ENCODE measurements at regions not wholly inside any gene's neighbourhood (a gene's known extent, or its start where the extent isn't known, plus 50 kb on each side); places are given as distances from the start of the nearest gene placed in this dataset.

DNA sequence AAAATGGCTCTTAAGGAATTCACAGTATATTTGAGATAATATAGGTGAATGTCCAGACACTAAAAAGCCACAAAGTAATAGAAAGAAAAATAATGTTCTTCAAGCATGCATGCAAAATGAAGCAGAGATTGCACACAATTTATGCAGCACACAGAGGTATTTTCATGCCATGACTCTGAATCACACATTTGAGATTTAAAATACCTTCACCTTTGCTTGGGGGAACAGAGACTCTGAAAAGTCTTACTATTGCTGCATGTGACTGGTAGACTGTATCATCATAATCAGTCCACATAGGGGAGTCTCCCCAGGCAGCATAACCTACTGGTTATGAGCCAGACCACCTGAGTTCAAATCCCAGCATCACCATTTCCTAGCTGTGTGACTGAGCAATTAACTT is 96.2 kb downstream of the RCN1 start:
- H3K9me3 ChIP-seq (ENCODE audit: control insufficient read depth in 2 of 2, insufficient read depth in 1 of 2, low read depth in 1 of 2, low read length in 1 of 2), result no peaks in the 10 kb centered on the region
- no peak overlapping the region for H3K27ac ChIP-seq (ENCODE audit: low read depth in 1 of 3, low read length in 2 of 3)
- no peak overlapping the region for H3K4me3 ChIP-seq (ENCODE audit: low read depth in 1 of 3, low read length in 3 of 3)
- peaks cover 0 to 6% (median 2%) of the 10 kb centered on the region in 3 donors for H3K27me3 ChIP-seq (ENCODE audit: control insufficient read depth in 3 of 3, insufficient read depth in 3 of 3, low read length in 3 of 3)
- FAIRE-seq (no peak), DNase-seq (no peak)
- no peaks in the 10 kb centered on the region for H3K36me3 ChIP-seq (ENCODE audit: control insufficient read depth in 3 of 3, insufficient read depth in 2 of 3, low read depth in 1 of 3, low read length in 3 of 3)
- H3K4me1 ChIP-seq (ENCODE audit: control insufficient read depth in 3 of 3, insufficient read depth in 2 of 3, low read depth in 1 of 3, low read length in 2 of 3), result no peaks in the 10 kb centered on the region

DNA sequence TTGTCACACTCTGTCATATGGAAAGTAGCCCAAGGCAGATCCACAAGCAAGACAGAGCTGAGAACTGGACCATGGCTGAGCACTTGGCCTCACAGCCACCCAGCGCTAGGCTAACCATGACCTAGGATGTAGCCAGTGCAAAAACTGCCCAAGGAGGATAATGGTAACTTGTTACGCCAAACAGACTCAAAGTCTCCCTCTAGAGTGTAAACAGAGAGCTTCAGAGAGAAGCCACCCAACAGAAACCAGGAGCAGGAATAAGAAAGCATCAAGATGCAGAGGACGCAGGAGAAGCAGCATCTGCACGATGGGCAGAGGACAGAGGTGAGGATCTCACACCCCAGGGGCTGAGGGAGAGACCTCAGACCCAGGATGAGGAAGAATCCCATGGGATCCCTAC is 97.9 kb downstream of the RCN1 start:
- Histone ChIP-seq H3K4me1 (ENCODE audit: control insufficient read depth in 3 of 3, insufficient read depth in 2 of 3, low read depth in 1 of 3, low read length in 2 of 3) (no peaks in the 10 kb centered on the region), H3K36me3 (ENCODE audit: control insufficient read depth in 3 of 3, insufficient read depth in 2 of 3, low read depth in 1 of 3, low read length in 3 of 3) (no peaks in the 10 kb centered on the region), H3K4me3 (ENCODE audit: low read depth in 1 of 3, low read length in 3 of 3) (no peak overlapping the region), H3K9me3 (ENCODE audit: control insufficient read depth in 2 of 2, insufficient read depth in 1 of 2, low read depth in 1 of 2, low read length in 1 of 2) (no peaks in the 10 kb centered on the region), H3K27me3 (ENCODE audit: control insufficient read depth in 3 of 3, insufficient read depth in 3 of 3, low read length in 3 of 3) (peaks cover 0 to 2% (median 0%) of the 10 kb centered on the region in 3 donors), H3K27ac (ENCODE audit: low read depth in 1 of 3, low read length in 2 of 3) (no peak overlapping the region)
- FAIRE-seq (no peak), DNase-seq (no peak)
- 78 to 82% (median 78%) methylated on average over 4 of the region's 4 CpGs for WGBS, 3 donors

DNA sequence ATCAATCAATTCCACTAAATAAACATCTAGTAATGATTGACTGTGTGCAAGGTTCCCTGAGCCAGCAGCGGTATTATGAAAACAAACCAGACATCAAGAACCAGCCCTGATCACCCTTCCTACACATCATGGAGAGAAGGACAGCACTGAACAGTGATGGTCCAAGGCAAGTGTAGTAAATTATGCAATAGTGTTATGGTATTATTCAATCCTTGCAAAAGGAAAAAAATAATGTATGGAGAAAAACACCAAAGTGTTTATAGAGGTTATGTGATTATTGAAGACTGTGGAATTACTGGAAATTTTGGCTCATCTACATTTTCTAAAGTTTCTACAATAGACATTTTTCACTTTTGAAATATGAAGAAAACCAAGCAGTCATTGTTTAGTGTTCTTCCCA is 105.3 kb downstream of the RCN1 start:
- Histone ChIP-seq H3K36me3 (ENCODE audit: control insufficient read depth in 3 of 3, insufficient read depth in 2 of 3, low read depth in 1 of 3, low read length in 3 of 3) (no peaks in the 10 kb centered on the region), H3K4me3 (ENCODE audit: low read depth in 1 of 3, low read length in 3 of 3) (no peak overlapping the region), H3K4me1 (ENCODE audit: control insufficient read depth in 3 of 3, insufficient read depth in 2 of 3, low read depth in 1 of 3, low read length in 2 of 3) (no peaks in the 10 kb centered on the region), H3K9me3 (ENCODE audit: control insufficient read depth in 2 of 2, insufficient read depth in 1 of 2, low read depth in 1 of 2, low read length in 1 of 2) (no peaks in the 10 kb centered on the region), H3K27me3 (ENCODE audit: control insufficient read depth in 3 of 3, insufficient read depth in 3 of 3, low read length in 3 of 3) (peaks cover 0 to 4% (median 3%) of the 10 kb centered on the region in 3 donors), H3K27ac (ENCODE audit: low read depth in 1 of 3, low read length in 2 of 3) (no peak overlapping the region)
- DNase-seq (no peak), FAIRE-seq (no peak)
- 12 to 38% (median 35%) methylated on average over 1 of the region's 1 CpG for WGBS, 3 donors

DNA sequence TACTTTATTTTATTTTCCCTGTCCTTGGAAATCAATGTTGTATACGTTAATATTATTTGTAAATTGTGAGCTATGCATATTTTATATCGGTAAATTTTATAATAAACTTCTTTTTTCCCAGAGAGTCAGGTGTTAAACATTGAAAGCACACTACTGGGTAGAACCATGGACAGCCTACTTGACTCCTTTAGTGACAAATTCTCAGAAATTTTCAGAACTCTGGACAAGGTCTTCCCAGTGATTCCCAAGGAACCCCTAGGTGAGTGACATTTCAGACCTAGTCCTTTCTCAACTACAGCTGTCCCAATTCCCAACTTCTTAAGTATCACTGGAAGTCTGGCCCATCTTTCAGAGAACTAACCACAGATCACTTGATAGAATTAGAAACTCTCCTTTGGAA is 107.2 kb downstream of the RCN1 start:
- WGBS, 3 donors, result 77 to 85% (median 84%) methylated on average over 2 of the region's 2 CpGs
- Histone ChIP-seq H3K9me3 (ENCODE audit: control insufficient read depth in 2 of 2, insufficient read depth in 1 of 2, low read depth in 1 of 2, low read length in 1 of 2) (no peaks in the 10 kb centered on the region), H3K36me3 (ENCODE audit: control insufficient read depth in 3 of 3, insufficient read depth in 2 of 3, low read depth in 1 of 3, low read length in 3 of 3) (no peaks in the 10 kb centered on the region), H3K4me1 (ENCODE audit: control insufficient read depth in 3 of 3, insufficient read depth in 2 of 3, low read depth in 1 of 3, low read length in 2 of 3) (no peaks in the 10 kb centered on the region), H3K27me3 (ENCODE audit: control insufficient read depth in 3 of 3, insufficient read depth in 3 of 3, low read length in 3 of 3) (peaks cover 0 to 4% (median 3%) of the 10 kb centered on the region in 3 donors), H3K27ac (ENCODE audit: low read depth in 1 of 3, low read length in 2 of 3) (no peak overlapping the region), H3K4me3 (ENCODE audit: low read depth in 1 of 3, low read length in 3 of 3) (no peak overlapping the region)
- DNase-seq (no peak), FAIRE-seq (no peak)

DNA sequence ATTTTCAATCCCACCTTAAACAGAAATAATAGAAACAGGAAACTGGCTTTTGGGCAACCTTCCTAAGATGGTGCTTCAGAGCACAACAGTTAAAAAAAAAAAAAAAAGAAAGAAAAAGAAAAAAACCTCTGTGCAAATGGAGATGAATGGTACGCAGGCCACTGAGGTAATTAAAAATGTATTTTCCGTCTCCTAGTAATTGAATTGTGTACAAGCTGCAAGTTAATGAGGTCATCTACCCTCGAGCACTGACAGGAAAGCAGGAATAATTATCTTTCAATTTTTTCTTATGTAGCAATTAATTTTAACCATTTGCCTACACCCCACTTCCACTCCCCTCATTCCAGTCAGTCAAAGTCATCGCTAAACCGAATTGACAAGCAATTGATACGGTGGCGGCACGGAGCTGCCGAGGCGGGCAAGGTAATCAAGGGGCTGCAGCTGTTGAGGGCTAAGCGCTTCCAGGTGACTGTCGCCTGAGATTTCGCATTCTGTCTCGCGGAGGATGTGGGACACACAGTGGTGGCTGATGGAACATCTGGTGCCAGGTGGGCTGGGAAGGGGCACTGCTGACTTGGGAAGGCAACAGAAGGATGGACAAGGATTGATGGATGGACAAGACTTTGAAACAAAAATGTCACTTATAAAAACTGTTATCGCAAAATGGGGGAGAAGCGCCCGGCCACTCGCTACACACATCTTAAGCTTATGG is 109.4 kb downstream of the RCN1 start:
- Histone ChIP-seq H3K9me3 (ENCODE audit: control insufficient read depth in 2 of 2, insufficient read depth in 1 of 2, low read depth in 1 of 2, low read length in 1 of 2) (no peaks in the 10 kb centered on the region), H3K4me3 (ENCODE audit: low read depth in 1 of 3, low read length in 3 of 3) (no peak overlapping the region), H3K36me3 (ENCODE audit: control insufficient read depth in 3 of 3, insufficient read depth in 2 of 3, low read depth in 1 of 3, low read length in 3 of 3) (no peaks in the 10 kb centered on the region), H3K4me1 (ENCODE audit: control insufficient read depth in 3 of 3, insufficient read depth in 2 of 3, low read depth in 1 of 3, low read length in 2 of 3) (no peaks in the 10 kb centered on the region), H3K27ac (ENCODE audit: low read depth in 1 of 3, low read length in 2 of 3) (no peak overlapping the region), H3K27me3 (ENCODE audit: control insufficient read depth in 3 of 3, insufficient read depth in 3 of 3, low read length in 3 of 3) (peaks cover 0 to 4% (median 0%) of the 10 kb centered on the region in 3 donors)
- WGBS, 3 donors, result 76 to 78% (median 77%) methylated on average over 19 of the region's 19 CpGs
- FAIRE-seq, result no peak
- DNase-seq, result no peak

DNA sequence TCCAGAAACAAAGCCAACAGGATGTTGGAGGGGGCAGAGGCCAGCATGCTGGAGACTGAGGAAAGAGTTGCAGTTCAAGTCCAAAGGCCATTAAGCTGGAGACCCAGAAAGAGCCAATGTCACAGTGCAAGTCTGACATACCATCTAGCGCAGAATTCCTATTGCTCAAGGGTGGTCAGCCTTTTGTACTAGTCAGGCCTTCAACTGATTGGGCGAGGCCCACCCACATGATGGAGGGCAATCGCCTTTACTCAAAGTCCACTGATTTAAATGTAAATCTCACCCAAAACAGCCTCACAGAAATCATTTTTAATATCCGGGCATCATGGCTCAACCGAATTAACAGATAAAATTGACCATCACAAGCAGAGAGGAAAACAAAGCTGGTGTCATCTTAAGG is 113.9 kb downstream of the RCN1 start:
- DNase-seq, result no peak
- no peak overlapping the region for H3K27ac ChIP-seq (ENCODE audit: low read depth in 1 of 3, low read length in 2 of 3)
- peaks cover 0 to 3% (median 2%) of the 10 kb centered on the region in 3 donors for H3K27me3 ChIP-seq (ENCODE audit: control insufficient read depth in 3 of 3, insufficient read depth in 3 of 3, low read length in 3 of 3)
- 73 to 87% (median 76%) methylated on average over 5 of the region's 5 CpGs for WGBS, 3 donors
- no peak overlapping the region for H3K4me3 ChIP-seq (ENCODE audit: low read depth in 1 of 3, low read length in 3 of 3)
- H3K36me3 ChIP-seq (ENCODE audit: control insufficient read depth in 3 of 3, insufficient read depth in 2 of 3, low read depth in 1 of 3, low read length in 3 of 3), result no peaks in the 10 kb centered on the region
- H3K9me3 ChIP-seq (ENCODE audit: control insufficient read depth in 2 of 2, insufficient read depth in 1 of 2, low read depth in 1 of 2, low read length in 1 of 2), result no peaks in the 10 kb centered on the region
- no peaks in the 10 kb centered on the region for H3K4me1 ChIP-seq (ENCODE audit: control insufficient read depth in 3 of 3, insufficient read depth in 2 of 3, low read depth in 1 of 3, low read length in 2 of 3)
- no peak for FAIRE-seq

DNA sequence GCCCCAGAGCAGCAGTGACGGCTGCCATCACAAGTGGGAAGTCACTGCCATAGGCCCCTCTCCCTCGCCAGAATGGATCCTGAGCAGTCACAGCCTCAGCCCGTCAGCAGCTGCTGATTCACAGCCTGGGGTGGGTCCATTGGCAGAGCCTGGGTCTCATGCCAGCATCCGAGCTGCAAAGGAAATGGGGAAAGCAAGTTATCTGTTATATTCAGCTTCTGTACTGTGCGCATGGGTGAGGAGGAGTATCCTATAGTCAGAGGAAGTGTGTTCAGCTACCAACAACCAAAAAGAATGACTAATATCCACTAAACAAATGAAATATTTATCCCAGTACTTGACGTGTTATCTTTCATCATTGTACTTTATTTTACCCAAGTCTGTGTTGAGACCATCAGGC is 119.7 kb downstream of the RCN1 start:
- no peak for DNase-seq
- Histone ChIP-seq H3K4me3 (ENCODE audit: low read depth in 1 of 3, low read length in 3 of 3) (no peak overlapping the region), H3K36me3 (ENCODE audit: control insufficient read depth in 3 of 3, insufficient read depth in 2 of 3, low read depth in 1 of 3, low read length in 3 of 3) (no peaks in the 10 kb centered on the region), H3K9me3 (ENCODE audit: control insufficient read depth in 2 of 2, insufficient read depth in 1 of 2, low read depth in 1 of 2, low read length in 1 of 2) (no peaks in the 10 kb centered on the region), H3K4me1 (ENCODE audit: control insufficient read depth in 3 of 3, insufficient read depth in 2 of 3, low read depth in 1 of 3, low read length in 2 of 3) (no peaks in the 10 kb centered on the region), H3K27me3 (ENCODE audit: control insufficient read depth in 3 of 3, insufficient read depth in 3 of 3, low read length in 3 of 3) (peaks cover 0 to 5% (median 0%) of the 10 kb centered on the region in 3 donors), H3K27ac (ENCODE audit: low read depth in 1 of 3, low read length in 2 of 3) (no peak overlapping the region)
- no peak for FAIRE-seq
- WGBS, 3 donors, result 49 to 53% (median 51%) methylated on average over 6 of the region's 6 CpGs

DNA sequence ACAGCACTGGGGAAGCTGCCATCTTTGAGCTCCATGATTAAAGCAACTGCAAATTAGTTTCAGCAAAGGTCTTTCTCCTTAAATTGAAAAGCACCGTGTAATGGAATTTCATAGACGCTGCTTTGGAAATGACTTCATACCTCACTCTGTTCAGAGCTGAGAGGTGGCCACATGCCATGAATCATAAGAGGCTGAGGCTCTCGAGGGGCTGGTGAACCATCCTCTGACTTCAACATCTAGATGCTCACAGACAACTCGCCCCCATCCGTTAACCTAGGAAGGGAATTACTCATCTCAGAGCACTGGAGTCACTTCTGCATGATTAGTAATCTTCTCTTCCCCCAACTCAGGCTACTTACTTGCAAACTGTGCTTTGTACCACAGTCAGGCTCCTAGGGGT is 122.3 kb downstream of the RCN1 start:
- Histone ChIP-seq H3K4me3 (ENCODE audit: low read depth in 1 of 3, low read length in 3 of 3) (no peak overlapping the region), H3K27ac (ENCODE audit: low read depth in 1 of 3, low read length in 2 of 3) (no peak overlapping the region), H3K27me3 (ENCODE audit: control insufficient read depth in 3 of 3, insufficient read depth in 3 of 3, low read length in 3 of 3) (peaks cover 0 to 5% (median 0%) of the 10 kb centered on the region in 3 donors), H3K4me1 (ENCODE audit: control insufficient read depth in 3 of 3, insufficient read depth in 2 of 3, low read depth in 1 of 3, low read length in 2 of 3) (no peaks in the 10 kb centered on the region), H3K36me3 (ENCODE audit: control insufficient read depth in 3 of 3, insufficient read depth in 2 of 3, low read depth in 1 of 3, low read length in 3 of 3) (no peaks in the 10 kb centered on the region), H3K9me3 (ENCODE audit: control insufficient read depth in 2 of 2, insufficient read depth in 1 of 2, low read depth in 1 of 2, low read length in 1 of 2) (no peaks in the 10 kb centered on the region)
- DNase-seq, result no peak
- WGBS, 3 donors, result 56 to 74% (median 63%) methylated on average over 5 of the region's 5 CpGs
- no peak for FAIRE-seq

DNA sequence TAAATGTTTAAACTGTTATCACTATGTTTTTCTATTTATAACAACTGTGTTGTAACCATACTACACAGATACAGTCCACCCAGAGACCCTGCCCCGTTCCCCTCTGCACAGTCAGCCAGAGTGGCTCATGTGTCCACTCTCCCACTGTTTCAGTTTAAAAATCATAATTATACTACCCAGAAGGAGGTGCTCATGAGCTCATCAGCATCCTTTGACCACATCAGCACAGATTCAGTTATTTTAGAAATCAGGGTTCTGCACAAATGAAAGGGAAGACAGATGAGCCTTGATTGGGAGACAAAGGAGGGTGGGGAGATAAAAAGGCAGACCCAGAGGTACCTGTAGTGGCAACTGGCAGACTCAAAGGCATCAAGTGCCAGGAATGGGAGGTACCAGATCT is 124.3 kb downstream of the RCN1 start:
- Histone ChIP-seq H3K4me3 (ENCODE audit: low read depth in 1 of 3, low read length in 3 of 3) (no peak overlapping the region), H3K9me3 (ENCODE audit: control insufficient read depth in 2 of 2, insufficient read depth in 1 of 2, low read depth in 1 of 2, low read length in 1 of 2) (no peaks in the 10 kb centered on the region), H3K4me1 (ENCODE audit: control insufficient read depth in 3 of 3, insufficient read depth in 2 of 3, low read depth in 1 of 3, low read length in 2 of 3) (no peaks in the 10 kb centered on the region), H3K36me3 (ENCODE audit: control insufficient read depth in 3 of 3, insufficient read depth in 2 of 3, low read depth in 1 of 3, low read length in 3 of 3) (no peaks in the 10 kb centered on the region), H3K27me3 (ENCODE audit: control insufficient read depth in 3 of 3, insufficient read depth in 3 of 3, low read length in 3 of 3) (peaks cover 0 to 3% (median 0%) of the 10 kb centered on the region in 3 donors), H3K27ac (ENCODE audit: low read depth in 1 of 3, low read length in 2 of 3) (no peak overlapping the region)
- 68 to 70% (median 70%) methylated on average over 1 of the region's 1 CpG for WGBS, 3 donors
- FAIRE-seq, result no peak
- DNase-seq, result no peak
